Colonic mucosa (tissue), 4 donors: ENCODE measurements at regions not wholly inside any gene's neighbourhood (a gene's known extent, or its start where the extent isn't known, plus 50 kb on each side); places are given as distances from the start of the nearest gene placed in this dataset.

Source experiments
- DNase-seq: peaks from one replicate; pipeline ENCODE4 v3.0.0-alpha.2; 2020
- H3K27ac ChIP-seq: fragments of 200-600 bp; one replicate; pipeline ENCODE4 v1.8.0; 2021
- H3K27me3 ChIP-seq: fragments of 200-600 bp; one replicate; pipeline ENCODE4 v1.8.0; 2021
- H3K36me3 ChIP-seq: fragments of 200-600 bp; one replicate; pipeline ENCODE4 v1.8.0; 2021
- H3K4me1 ChIP-seq: fragments of 200-600 bp; one replicate; pipeline ENCODE4 v1.8.0; 2021; ENCODE audit warnings: mild to moderate bottlenecking
- H3K4me3 ChIP-seq: fragments of 200-600 bp; one replicate; pipeline ENCODE4 v1.8.0; 2021
- H3K9ac ChIP-seq, 2 donors: one replicate each; pipeline ENCODE4 v1.7.0; 2013; ENCODE audit warnings: control low read depth in 2 of 2, low read depth in 2 of 2, low read length in 2 of 2
- H3K9me3 ChIP-seq: fragments of 200-600 bp; one replicate; pipeline ENCODE4 v1.8.0; 2021
- intact Hi-C: fragments of 100-400 bp; cut with DNase I; formaldehyde crosslinking; loops from one replicate; pipeline ENCODE4 v1.14.1; 2022
- TF ChIP-seq, protein P1 (sequence below): fragments of 200-600 bp; IDR thresholded peaks from one replicate; pipeline ENCODE4 v1.8.0; 2022; ENCODE audit warnings: antibody characterized with exemption, mild to moderate bottlenecking
- donor health status: healthy.
- donor health status: DM: no; HTN: no; CAD: no.
- donor health status: DM: no; HTN: no; CAD: no.

DNA sequence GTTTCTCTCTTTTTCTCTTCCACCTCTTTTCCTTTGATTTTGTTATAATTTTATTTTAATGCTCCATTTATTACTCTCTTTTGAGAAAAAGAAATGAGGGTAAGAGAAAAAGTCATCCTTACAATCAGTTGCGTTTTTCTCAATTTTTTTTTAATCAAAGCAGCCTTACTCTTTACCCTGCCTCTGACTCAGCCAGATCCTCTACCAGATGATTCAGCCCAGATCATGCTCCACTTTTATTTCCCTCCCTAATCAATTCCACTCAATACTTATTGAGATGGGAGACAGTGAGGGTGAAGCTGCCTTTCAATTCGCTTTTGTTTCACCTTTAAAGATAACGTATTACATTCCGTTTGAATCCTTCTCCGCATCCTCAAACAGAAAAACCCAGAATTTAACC, 337.9 kb downstream of the SATB2 start:
- DNase-seq, result no peak
- H3K9me3 ChIP-seq, result no peaks in the 10 kb centered on the region
- H3K27ac ChIP-seq, result no peak overlapping the region
- no peaks in the 10 kb centered on the region for H3K4me1 ChIP-seq
- TF ChIP-seq, protein P1, sequence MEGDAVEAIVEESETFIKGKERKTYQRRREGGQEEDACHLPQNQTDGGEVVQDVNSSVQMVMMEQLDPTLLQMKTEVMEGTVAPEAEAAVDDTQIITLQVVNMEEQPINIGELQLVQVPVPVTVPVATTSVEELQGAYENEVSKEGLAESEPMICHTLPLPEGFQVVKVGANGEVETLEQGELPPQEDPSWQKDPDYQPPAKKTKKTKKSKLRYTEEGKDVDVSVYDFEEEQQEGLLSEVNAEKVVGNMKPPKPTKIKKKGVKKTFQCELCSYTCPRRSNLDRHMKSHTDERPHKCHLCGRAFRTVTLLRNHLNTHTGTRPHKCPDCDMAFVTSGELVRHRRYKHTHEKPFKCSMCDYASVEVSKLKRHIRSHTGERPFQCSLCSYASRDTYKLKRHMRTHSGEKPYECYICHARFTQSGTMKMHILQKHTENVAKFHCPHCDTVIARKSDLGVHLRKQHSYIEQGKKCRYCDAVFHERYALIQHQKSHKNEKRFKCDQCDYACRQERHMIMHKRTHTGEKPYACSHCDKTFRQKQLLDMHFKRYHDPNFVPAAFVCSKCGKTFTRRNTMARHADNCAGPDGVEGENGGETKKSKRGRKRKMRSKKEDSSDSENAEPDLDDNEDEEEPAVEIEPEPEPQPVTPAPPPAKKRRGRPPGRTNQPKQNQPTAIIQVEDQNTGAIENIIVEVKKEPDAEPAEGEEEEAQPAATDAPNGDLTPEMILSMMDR, result no peak
- intact Hi-C loops, result no loop called here
- H3K36me3 ChIP-seq, result no peaks in the 10 kb centered on the region
- no peak overlapping the region for H3K4me3 ChIP-seq
- no peak overlapping the region for H3K9ac ChIP-seq
- H3K27me3 ChIP-seq, result no peaks in the 10 kb centered on the region

DNA sequence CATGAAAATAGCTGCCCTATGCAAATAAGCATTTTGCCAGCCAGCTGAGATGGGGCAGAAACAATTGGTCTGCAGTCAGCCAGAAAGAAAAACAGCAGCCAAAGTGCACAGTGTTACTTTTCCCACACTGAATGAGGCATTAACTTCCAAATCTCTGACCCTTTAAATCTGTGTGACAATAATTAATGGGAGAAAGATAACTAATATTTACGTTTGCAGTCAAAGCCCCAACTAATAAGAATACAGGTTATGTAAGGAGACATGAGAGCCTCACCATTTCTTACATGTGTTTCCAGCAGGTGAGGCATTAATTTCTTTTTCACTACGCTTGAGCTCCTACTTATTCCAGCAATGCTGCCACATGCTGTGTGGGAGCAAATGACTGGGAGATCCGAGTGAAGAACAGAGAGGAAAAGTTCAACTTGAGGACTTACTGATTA, 339.0 kb downstream of the SATB2 start:
- Histone ChIP-seq H3K36me3 (no peaks in the 10 kb centered on the region), H3K9ac (no peak overlapping the region), H3K9me3 (no peaks in the 10 kb centered on the region), H3K4me1 (no peaks in the 10 kb centered on the region), H3K4me3 (no peak overlapping the region), H3K27ac (no peak overlapping the region), H3K27me3 (no peaks in the 10 kb centered on the region)
- DNase-seq, result no peak
- intact Hi-C loops, result no loop called here
- TF ChIP-seq, protein P1, result no peak

DNA sequence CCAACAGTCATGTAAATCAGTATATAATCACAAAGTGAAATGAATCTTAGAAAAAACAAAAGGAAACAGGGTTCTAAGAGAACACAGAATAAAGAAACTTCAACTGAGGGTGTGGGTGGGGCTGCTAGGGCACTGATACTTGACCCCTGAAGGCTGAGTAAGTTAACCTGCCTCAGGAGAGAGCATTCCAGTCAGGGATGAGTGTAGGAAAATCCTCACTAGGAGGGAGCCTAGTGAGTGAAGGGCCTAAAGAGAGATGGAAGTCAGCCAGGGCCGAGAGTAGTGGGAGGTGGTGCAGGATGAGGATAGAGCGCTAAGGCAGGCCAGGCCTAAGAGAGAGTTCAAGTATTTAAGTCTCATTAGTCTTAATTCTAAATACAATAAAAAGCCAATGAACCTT, 342.6 kb downstream of the SATB2 start:
- DNase-seq, result no peak
- TF ChIP-seq, protein P1, result no peak
- no peak overlapping the region for H3K9ac ChIP-seq
- H3K4me1 ChIP-seq, result no peaks in the 10 kb centered on the region
- H3K27ac ChIP-seq, result no peak overlapping the region
- H3K9me3 ChIP-seq, result no peaks in the 10 kb centered on the region
- H3K4me3 ChIP-seq, result no peak overlapping the region
- intact Hi-C loops, result no loop called here
- no peaks in the 10 kb centered on the region for H3K27me3 ChIP-seq
- no peaks in the 10 kb centered on the region for H3K36me3 ChIP-seq

DNA sequence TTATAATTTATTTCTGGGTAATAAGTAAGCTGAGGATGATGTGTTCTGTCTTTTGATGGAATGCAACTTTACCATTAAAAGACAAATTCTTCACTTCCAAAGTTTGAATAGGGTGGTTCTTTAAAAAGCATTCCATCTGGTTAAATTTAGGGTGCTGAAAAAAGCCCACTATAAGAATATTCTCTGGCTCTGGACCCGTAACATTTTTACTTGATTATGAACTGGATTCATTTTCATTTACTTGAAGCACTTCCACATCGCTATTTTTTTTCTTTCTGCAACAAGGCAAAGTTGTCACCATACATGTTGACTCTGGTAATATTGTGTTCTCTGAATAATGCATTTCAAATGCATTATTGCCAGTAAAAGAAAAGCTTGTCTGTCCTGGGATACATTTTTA, 344.6 kb downstream of the SATB2 start:
- no peak overlapping the region for H3K27ac ChIP-seq
- no peaks in the 10 kb centered on the region for H3K4me1 ChIP-seq
- TF ChIP-seq, protein P1, result no peak
- no peak for DNase-seq
- H3K27me3 ChIP-seq, result no peaks in the 10 kb centered on the region
- intact Hi-C loops, result no loop called here
- H3K9me3 ChIP-seq, result no peaks in the 10 kb centered on the region
- H3K4me3 ChIP-seq, result no peak overlapping the region
- no peaks in the 10 kb centered on the region for H3K36me3 ChIP-seq
- H3K9ac ChIP-seq, result no peak overlapping the region

DNA sequence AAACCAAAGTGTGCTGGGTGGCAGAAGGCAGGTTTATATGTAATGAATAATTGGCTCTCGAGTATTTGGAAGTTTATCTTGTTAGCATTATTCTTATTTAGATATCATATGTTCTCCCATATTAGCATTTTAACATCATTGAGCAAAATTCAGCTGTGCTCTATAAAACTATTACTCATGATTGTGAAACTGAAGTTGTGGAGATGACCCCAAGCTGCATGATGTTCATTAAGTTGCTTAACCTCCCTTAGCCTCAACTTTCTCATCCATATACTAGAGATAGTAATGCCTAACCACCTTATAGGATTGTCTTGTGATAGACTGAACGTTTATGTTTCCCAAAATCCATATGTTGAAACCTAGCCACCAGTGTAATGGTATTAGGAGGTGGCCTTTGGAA, 346.3 kb downstream of the SATB2 start:
- Histone ChIP-seq H3K9me3 (no peaks in the 10 kb centered on the region), H3K4me3 (no peak overlapping the region), H3K4me1 (no peaks in the 10 kb centered on the region), H3K27ac (no peak overlapping the region), H3K27me3 (no peaks in the 10 kb centered on the region), H3K9ac (no peak overlapping the region), H3K36me3 (no peaks in the 10 kb centered on the region)
- TF ChIP-seq, protein P1, result no peak
- no peak for DNase-seq
- intact Hi-C loops, result no loop called here

DNA sequence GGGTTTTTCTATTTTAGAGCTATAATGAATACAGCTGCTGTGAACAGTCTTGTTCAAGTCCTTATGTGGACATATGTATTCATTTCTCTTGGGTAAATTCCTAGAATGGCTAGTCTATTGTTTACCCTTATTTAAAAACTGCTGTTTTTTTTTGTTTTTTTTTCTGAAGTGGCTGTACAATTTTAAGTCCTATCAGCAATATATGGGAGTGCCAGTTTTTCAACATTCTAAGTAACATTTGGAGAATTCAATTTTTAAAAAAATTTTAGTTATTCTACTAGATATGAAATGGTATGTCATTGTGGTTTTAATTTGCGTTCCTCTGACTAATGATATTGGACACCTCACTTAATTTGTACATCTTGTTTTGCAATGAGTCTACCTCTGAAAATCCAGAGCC, 349.7 kb downstream of the SATB2 start:
- Histone ChIP-seq H3K36me3 (no peaks in the 10 kb centered on the region), H3K27ac (no peak overlapping the region), H3K27me3 (no peaks in the 10 kb centered on the region), H3K4me3 (no peak overlapping the region), H3K9me3 (no peaks in the 10 kb centered on the region), H3K4me1 (no peaks in the 10 kb centered on the region), H3K9ac (no peak overlapping the region)
- DNase-seq, result no peak
- intact Hi-C loops, result no loop called here
- TF ChIP-seq, protein P1, result no peak
